Stomach (tissue), 8 donors: ENCODE measurements at regions not wholly inside any gene's neighbourhood (a gene's known extent, or its start where the extent isn't known, plus 50 kb on each side); places are given as distances from the start of the nearest gene placed in this dataset.

Experiments
- DNase-seq, 2 donors: peaks; one replicate each; pipeline versions ENCODE4 v3.0.0 to v3.0.0-alpha.2; 2013 to 2019
- H3K27ac ChIP-seq, 5 donors: fragments of 200-600 bp in 4 of 5; sonication (generic) in 4 of 5; one replicate each; pipeline ENCODE4 v1.5.1; 2013 to 2019; ENCODE audit warnings: mild to moderate bottlenecking in 1 of 5, moderate library complexity in 1 of 5
- H3K27me3 ChIP-seq, 3 donors: fragments of 200-600 bp; sonication (generic); one replicate each; pipeline ENCODE4 v1.5.1; 2017 to 2019; ENCODE audit warnings: mixed run types in 1 of 3
- H3K36me3 ChIP-seq, 4 donors: fragments of 200-600 bp; sonication (generic); 1 replicate in 3 of 4; 2 replicates in 1 of 4; pipeline ENCODE4 v1.5.1; 2016 to 2019
- H3K4me1 ChIP-seq, 4 donors: fragments of 200-600 bp; sonication (generic); one replicate each; pipeline ENCODE4 v1.5.1; 2016 to 2019
- H3K4me3 ChIP-seq, 4 donors: fragments of 200-600 bp; sonication (generic) in 3 of 4; one replicate each; pipeline ENCODE4 v1.5.1; 2016 to 2019; ENCODE audit warnings: mild to moderate bottlenecking in 1 of 4
- H3K9me3 ChIP-seq, 4 donors: fragments of 200-600 bp; sonication (generic); one replicate each; pipeline ENCODE4 v1.5.1; 2016 to 2019
- CTCF ChIP-seq, 7 experiments: fragments of 450-650 bp in 4 of 7; fragments of 200-600 bp in 3 of 7; sonication (generic) in 3 of 7; IDR thresholded peaks; one replicate each; pipeline ENCODE4 v1.5.1; 2016 to 2019; ENCODE audit warnings: antibody characterized with exemption in 7 of 7, control low read depth in 2 of 7, mild to moderate bottlenecking in 1 of 7
- EP300 ChIP-seq: sonication (generic); formaldehyde crosslinking; IDR thresholded peaks from one replicate; pipeline ENCODE4 v1.6.1; 2017; ENCODE audit warnings: antibody characterized with exemption
- POLR2A ChIP-seq, 4 donors: fragments of 450-650 bp; IDR thresholded peaks; one replicate each; pipeline ENCODE4 v1.6.1; 2016; ENCODE audit warnings: antibody characterized with exemption in 4 of 4, control low read depth in 2 of 4, mild to moderate bottlenecking in 1 of 4, moderate library complexity in 1 of 4
- POLR2AphosphoS5 ChIP-seq, 3 donors: sonication (generic); formaldehyde crosslinking; IDR thresholded peaks; one replicate each; pipeline ENCODE4 v1.6.1; 2016; ENCODE audit warnings: antibody characterized with exemption in 3 of 3
- WGBS, 5 donors: extraction: QIAGEN DNeasy Blood & Tissue Kit in 3 of 5; methylation state at CpG; one replicate each; pipeline versions ENCODE4 v1.1.5 to v1.1.7; 2013 to 2018; 5-methylcytosine and 5-hydroxymethylcytosine counted together
- intact Hi-C: fragments of 100-400 bp; cut with DNase I; formaldehyde crosslinking; loops from one replicate; pipeline ENCODE4 v1.15.1; 2023; ENCODE audit warnings: low total_unique reads
- donor health status: healthy with polysubstance abuse.
- donor health status: Bipolar disorder and iron deficiency.
- donor health status: healthy.

DNA sequence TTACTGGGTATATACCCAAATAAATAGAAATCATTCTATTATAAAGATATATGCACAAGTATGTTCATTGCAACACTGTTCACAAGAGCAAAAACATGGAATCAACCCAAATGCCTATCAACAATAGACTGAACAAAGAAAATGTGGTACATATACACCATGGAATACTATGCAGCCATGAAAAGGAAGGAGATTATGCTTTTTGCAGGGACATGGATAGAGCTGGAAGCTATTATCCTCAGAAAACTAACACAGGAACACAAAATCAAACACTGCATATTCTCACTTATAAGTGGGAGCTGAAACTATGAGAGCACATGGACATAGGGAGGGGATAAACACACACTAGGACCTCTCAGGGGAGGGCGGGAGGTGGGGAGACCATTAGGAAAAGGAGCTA, 298.4 kb upstream of the CDH9 start:
- peaks cover 0 to 7% (median 0%) of the 10 kb centered on the region in 4 donors for H3K9me3 ChIP-seq
- no peaks in the 10 kb centered on the region for H3K4me1 ChIP-seq
- TF ChIP-seq POLR2A (IDR thresholded peaks at IDR 0.05) (no peak), EP300 (no peak), POLR2AphosphoS5 (IDR thresholded peaks at IDR 0.05) (no peak), CTCF (IDR thresholded peaks at IDR 0.05) (no peak)
- intact Hi-C loops = no loop called here
- DNase-seq = no peak
- no peaks in the 10 kb centered on the region for H3K27me3 ChIP-seq
- WGBS, 5 donors = 0 to 79% (median 43%) methylated on average over 1 of the region's 1 CpG
- no peak overlapping the region for H3K4me3 ChIP-seq
- no peaks in the 10 kb centered on the region for H3K36me3 ChIP-seq
- no peak overlapping the region for H3K27ac ChIP-seq

DNA sequence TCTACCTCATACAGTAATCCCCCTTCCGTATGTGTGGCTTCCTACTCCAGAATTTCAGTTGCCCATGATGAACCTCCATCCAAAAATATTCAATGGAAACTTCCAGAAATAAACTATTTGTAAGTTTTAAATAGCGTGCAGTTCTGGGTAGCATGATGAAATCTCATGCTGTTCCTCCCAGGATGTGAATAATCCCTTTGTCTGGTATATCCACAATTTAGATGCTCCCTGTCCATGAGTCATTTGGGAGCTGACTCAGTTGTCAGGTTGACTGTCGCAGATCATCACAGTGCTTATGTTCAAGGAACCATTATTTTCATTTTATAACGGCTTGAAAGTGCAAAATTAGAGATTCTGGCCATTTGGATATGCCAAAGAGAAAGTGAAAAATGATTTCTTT, 290.1 kb upstream of the CDH9 start:
- 78 to 84% (median 79%) methylated on average over 4 of the region's 4 CpGs for WGBS, 5 donors
- H3K27ac ChIP-seq = no peak overlapping the region
- no peaks in the 10 kb centered on the region for H3K36me3 ChIP-seq
- TF ChIP-seq EP300 (no peak), POLR2AphosphoS5 (IDR thresholded peaks at IDR 0.05) (no peak), POLR2A (IDR thresholded peaks at IDR 0.05) (no peak), CTCF (IDR thresholded peaks at IDR 0.05) (no peak)
- H3K4me1 ChIP-seq = no peaks in the 10 kb centered on the region
- intact Hi-C loops = no loop called here
- no peak overlapping the region for H3K4me3 ChIP-seq
- no peaks in the 10 kb centered on the region for H3K27me3 ChIP-seq
- no peak for DNase-seq
- H3K9me3 ChIP-seq = peaks cover 0 to 4% (median 0%) of the 10 kb centered on the region in 4 donors

DNA sequence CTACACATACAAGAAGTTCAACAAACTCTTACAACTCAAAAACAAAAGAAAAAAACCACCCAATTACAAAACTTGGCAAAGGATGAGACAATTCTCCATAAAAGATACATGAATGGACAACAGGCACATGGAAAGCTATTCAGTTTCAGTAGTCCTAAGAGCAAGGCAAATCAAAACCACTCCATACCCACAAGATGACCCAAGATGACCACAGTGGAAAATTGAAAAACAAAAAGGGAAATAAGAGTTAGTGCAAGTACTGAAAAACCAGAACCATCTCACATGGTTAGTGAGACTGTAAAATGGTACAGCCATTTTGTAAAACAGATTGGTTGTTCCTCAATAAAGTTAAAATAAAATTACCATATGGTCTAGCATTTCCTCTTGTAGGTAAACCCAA, 287.1 kb upstream of the CDH9 start:
- Histone ChIP-seq H3K4me3 (no peak overlapping the region), H3K27ac (no peak overlapping the region), H3K4me1 (no peaks in the 10 kb centered on the region), H3K27me3 (no peaks in the 10 kb centered on the region), H3K36me3 (no peaks in the 10 kb centered on the region), H3K9me3 (peaks cover 0 to 4% (median 0%) of the 10 kb centered on the region in 4 donors)
- TF ChIP-seq POLR2A (IDR thresholded peaks at IDR 0.05) (no peak), CTCF (IDR thresholded peaks at IDR 0.05) (no peak), POLR2AphosphoS5 (IDR thresholded peaks at IDR 0.05) (no peak), EP300 (no peak)
- no peak for DNase-seq
- intact Hi-C loops = no loop called here

- Histone ChIP-seq H3K4me1 (no peaks in the 10 kb centered on the region), H3K27me3 (no peaks in the 10 kb centered on the region), H3K4me3 (no peak overlapping the region), H3K36me3 (no peaks in the 10 kb centered on the region), H3K27ac (no peak overlapping the region), H3K9me3 (peaks cover 0 to 5% (median 0%) of the 10 kb centered on the region in 4 donors)
- intact Hi-C loops = no loop called here
- no peak for DNase-seq
- WGBS, 5 donors = 76 to 91% (median 86%) methylated on average over 4 of the region's 4 CpGs
- TF ChIP-seq CTCF (IDR thresholded peaks at IDR 0.05) (no peak), EP300 (no peak), POLR2AphosphoS5 (IDR thresholded peaks at IDR 0.05) (no peak), POLR2A (IDR thresholded peaks at IDR 0.05) (no peak)
Observed at GRCh38 chr5:27318701-27319100, 280.3 kb upstream of the CDH9 start.
